GM12878 (cell line): ENCODE measurements at regions not wholly inside any gene's neighbourhood (a gene's known extent, or its start where the extent isn't known, plus 50 kb on each side); places are given as distances from the start of the nearest gene placed in this dataset.

Experiments
- ATAC-seq: fragments of 200-7000 bp; cut with Tn5 transposase; 3 replicates; pipeline ENCODE4 v1.9.1; 2020; ENCODE audit warnings: mild to moderate bottlenecking, moderate library complexity
- BruUV-seq: library from RNA; stranded (reverse); fragments of 400-500 nt; replicated peaks from 2 replicates; lab custom pipeline; 2021; lab: Mats Ljungman, UMichigan
- CTCF ChIA-PET: fragments of 300-600 bp; sonication (Branson Sonifier 250); formaldehyde crosslinking; extraction: SDS; loops from one replicate; lab custom pipeline; 2021; ENCODE audit warnings: inconsistent platforms; lab: Yijun Ruan, JAX
- POLR2A ChIA-PET: fragments of 350-600 bp; formaldehyde crosslinking; extraction: SDS; loops from one replicate; lab custom pipeline; 2021; ENCODE audit warnings: inconsistent platforms; lab: Charles Lee
- RAD21 ChIA-PET: fragments of 300-600 bp; sonication (Branson Sonifier 250); formaldehyde crosslinking; loops from one replicate; lab custom pipeline; 2023; ENCODE audit warnings: antibody characterized with exemption; ENCODE audit not compliant: unreplicated experiment; lab: Charles Lee
- SMC1A ChIA-PET: fragments of 300-600 bp; sonication (Branson Sonifier 250); formaldehyde crosslinking; loops from one replicate; lab custom pipeline; 2023; ENCODE audit not compliant: unreplicated experiment, uncharacterized antibody; lab: Charles Lee
- DNase-seq: peaks from one replicate; pipeline ENCODE4 v3.0.0-alpha.2; 2011; ENCODE audit warnings: low read depth, low spot score
- FAIRE-seq: peaks from 3 replicates; lab custom pipeline; 2011; peaks lifted over from hg19 to GRCh38; lab: Jason Lieb, UNC
- H2AFZ ChIP-seq: 2 replicates; pipeline ENCODE4 v1.6.0; 2011; ENCODE audit warnings: low read depth, low read length, control low read depth; ENCODE audit not compliant: control insufficient read depth
- H3K27ac ChIP-seq: 2 replicates; pipeline ENCODE4 v1.5.1; 2011; ENCODE audit warnings: control low read depth; ENCODE audit not compliant: control insufficient read depth, insufficient read depth
- H3K27me3 ChIP-seq, 2 experiments: replicated peaks in 1 of 2; 2 replicates each; pipeline versions ENCODE4 v1.6.0 to v1.6.1; 2011; ENCODE audit warnings: low read length in 1 of 2; ENCODE audit not compliant: control insufficient read depth in 2 of 2, insufficient read depth in 2 of 2
- H3K36me3 ChIP-seq, 2 experiments: 2 replicates each; pipeline ENCODE4 v1.5.1; 2011; ENCODE audit warnings: low read length in 1 of 2; ENCODE audit not compliant: control insufficient read depth in 2 of 2, insufficient read depth in 2 of 2
- H3K4me1 ChIP-seq: 2 replicates; pipeline ENCODE4 v1.6.1; 2011; ENCODE audit warnings: mild to moderate bottlenecking, low read length, moderate library complexity, mixed read lengths; ENCODE audit not compliant: control insufficient read depth, insufficient read depth
- H3K4me2 ChIP-seq: 2 replicates; pipeline ENCODE4 v1.6.0; 2011; ENCODE audit warnings: control low read depth; ENCODE audit not compliant: control insufficient read depth, insufficient read depth
- H3K4me3 ChIP-seq: fragments of 200-600 bp; sonication (generic); 2 replicates; pipeline ENCODE4 v1.5.1; 2016
- H3K79me2 ChIP-seq: 2 replicates; pipeline ENCODE4 v1.6.0; 2011; ENCODE audit warnings: low read length; ENCODE audit not compliant: control insufficient read depth, insufficient read depth
- H3K9ac ChIP-seq: 2 replicates; pipeline ENCODE4 v1.8.0; 2011; ENCODE audit warnings: low read length, control low read depth, mixed read lengths; ENCODE audit not compliant: control insufficient read depth, insufficient read depth
- H3K9me3 ChIP-seq: replicated peaks from 3 replicates; pipeline ENCODE4 v1.5.1; 2011; ENCODE audit warnings: mild to moderate bottlenecking, low read length; ENCODE audit not compliant: control insufficient read depth, insufficient read depth
- H4K20me1 ChIP-seq: 2 replicates; pipeline ENCODE4 v1.6.0; 2011; ENCODE audit not compliant: control insufficient read depth, insufficient read depth
- WRNIP1 ChIP-seq: IDR thresholded peaks from 2 replicates; pipeline ENCODE4 v1.6.1; 2011; ENCODE audit warnings: low read depth, low read length, improper control_type of control experiment, borderline replicate concordance
- ZNF384 ChIP-seq: IDR thresholded peaks from 2 replicates; pipeline ENCODE4 v1.6.1; 2012; ENCODE audit warnings: low read depth, mild to moderate bottlenecking, low read length, improper control_type of control experiment, borderline replicate concordance
- WGBS: methylation state at CpG from one replicate; pipeline ENCODE4 v1.1.6; 2016; ENCODE audit warnings: low lambda C conversion rate; ENCODE audit not compliant: insufficient replicate concordance, insufficient coverage; ENCODE audit errors: missing lambda C conversion rate; 5-methylcytosine and 5-hydroxymethylcytosine counted together
- in situ Hi-C: fragments of 300-500 bp; cut with MboI; formaldehyde crosslinking; loops from 9 replicates; pipeline ENCODE4 v1.14.3; 2018; ENCODE audit warnings: mixed read lengths
- intact Hi-C: fragments of 100-400 bp; cut with micrococcal nuclease; formaldehyde crosslinking; loops from one replicate; pipeline ENCODE4 v1.14.2; 2022; ENCODE audit not compliant: unreplicated experiment
- TF ChIP-seq, protein P1 (sequence below): IDR thresholded peaks from 2 replicates; pipeline ENCODE4 v1.6.1; 2012; ENCODE audit warnings: mild to moderate bottlenecking, low read depth, low read length

DNA sequence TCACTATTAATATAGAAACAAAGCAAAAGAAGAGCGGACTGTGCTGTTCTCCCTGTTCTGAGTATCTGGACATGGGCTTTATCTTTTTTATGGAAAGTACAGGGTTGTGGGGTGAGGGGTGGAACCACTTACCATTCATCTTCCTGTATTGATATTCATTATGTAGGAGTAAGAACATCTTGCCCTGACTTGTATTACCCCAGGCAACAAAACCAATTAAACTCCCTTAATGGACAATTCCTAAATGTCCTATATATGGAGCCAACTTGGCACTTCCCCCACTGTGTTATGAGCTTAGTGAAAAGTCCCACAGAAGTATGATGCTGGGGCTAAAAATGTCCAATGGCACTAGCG lies 139.9 kb upstream of the KRR1 start:
- no peak for FAIRE-seq
- Histone ChIP-seq H3K27me3 (no peaks in the 10 kb centered on the region), H3K36me3 (no peaks in the 10 kb centered on the region), H3K4me3 (no peak overlapping the region), H3K9me3 (no peaks in the 10 kb centered on the region), H3K9ac (no peak overlapping the region), H4K20me1 (no peaks in the 10 kb centered on the region), H3K4me2 (no peak overlapping the region), H3K27ac (no peak overlapping the region), H3K79me2 (no peaks in the 10 kb centered on the region), H3K4me1 (peaks cover 6% of the 10 kb centered on the region; the same call in 1 of the 2 replicates)
- CTCF ChIA-PET, result interaction anchor here (1.3 to 1.5 kb wide), 2 partner anchors 11 to 98 kb away, joined by 3 read pairs; no protein-coding TSS in a partner anchor
- intact Hi-C loops, result no loop called here
- POLR2A ChIA-PET, result interaction anchor here (1.0 kb wide), 1 partner anchor 10 kb away, joined by 3 read pairs; no protein-coding TSS in a partner anchor
- no peak for DNase-seq
- no TSS peak for BruUV-seq
- no peak for TF ChIP-seq ZNF384
- TF ChIP-seq, protein P1, sequence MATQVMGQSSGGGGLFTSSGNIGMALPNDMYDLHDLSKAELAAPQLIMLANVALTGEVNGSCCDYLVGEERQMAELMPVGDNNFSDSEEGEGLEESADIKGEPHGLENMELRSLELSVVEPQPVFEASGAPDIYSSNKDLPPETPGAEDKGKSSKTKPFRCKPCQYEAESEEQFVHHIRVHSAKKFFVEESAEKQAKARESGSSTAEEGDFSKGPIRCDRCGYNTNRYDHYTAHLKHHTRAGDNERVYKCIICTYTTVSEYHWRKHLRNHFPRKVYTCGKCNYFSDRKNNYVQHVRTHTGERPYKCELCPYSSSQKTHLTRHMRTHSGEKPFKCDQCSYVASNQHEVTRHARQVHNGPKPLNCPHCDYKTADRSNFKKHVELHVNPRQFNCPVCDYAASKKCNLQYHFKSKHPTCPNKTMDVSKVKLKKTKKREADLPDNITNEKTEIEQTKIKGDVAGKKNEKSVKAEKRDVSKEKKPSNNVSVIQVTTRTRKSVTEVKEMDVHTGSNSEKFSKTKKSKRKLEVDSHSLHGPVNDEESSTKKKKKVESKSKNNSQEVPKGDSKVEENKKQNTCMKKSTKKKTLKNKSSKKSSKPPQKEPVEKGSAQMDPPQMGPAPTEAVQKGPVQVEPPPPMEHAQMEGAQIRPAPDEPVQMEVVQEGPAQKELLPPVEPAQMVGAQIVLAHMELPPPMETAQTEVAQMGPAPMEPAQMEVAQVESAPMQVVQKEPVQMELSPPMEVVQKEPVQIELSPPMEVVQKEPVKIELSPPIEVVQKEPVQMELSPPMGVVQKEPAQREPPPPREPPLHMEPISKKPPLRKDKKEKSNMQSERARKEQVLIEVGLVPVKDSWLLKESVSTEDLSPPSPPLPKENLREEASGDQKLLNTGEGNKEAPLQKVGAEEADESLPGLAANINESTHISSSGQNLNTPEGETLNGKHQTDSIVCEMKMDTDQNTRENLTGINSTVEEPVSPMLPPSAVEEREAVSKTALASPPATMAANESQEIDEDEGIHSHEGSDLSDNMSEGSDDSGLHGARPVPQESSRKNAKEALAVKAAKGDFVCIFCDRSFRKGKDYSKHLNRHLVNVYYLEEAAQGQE, result no peak
- no peak for TF ChIP-seq WRNIP1
- TF ChIP-seq, all 136 proteins: peak for 0
- ChIA-PET RAD21 (interaction anchor here (1.4 kb wide), 1 partner anchor 10 kb away, joined by 5 read pairs; no protein-coding TSS in a partner anchor), SMC1A (interaction anchor here (1.0 to 1.3 kb wide), 5 partner anchors 8 to 68 kb away, joined by 3 to 6 read pairs (median 4); no protein-coding TSS in a partner anchor)
- H2AFZ ChIP-seq, result no peak overlapping the region
- in situ Hi-C loops, result no loop called here
- 64% methylated on average over 2 of the region's 2 CpGs for WGBS
- ATAC-seq, result no peak
